ENCODE measurements at regions not wholly inside any gene's neighbourhood (a gene's known extent, or its start where the extent isn't known, plus 50 kb on each side); places are given as distances from the start of the nearest gene placed in this dataset.

- intact Hi-C loops (cut with DNase I), result no loop called here
- Histone ChIP-seq H3K27ac (ENCODE audit: low read depth in 2 of 2, low read length in 2 of 2) (no peak overlapping the region), H3K36me3 (ENCODE audit: control insufficient read depth in 2 of 3, insufficient read depth in 3 of 3, low read length in 3 of 3) (no peaks in the 10 kb centered on the region), H3K9ac (ENCODE audit: low read length in 3 of 3) (no peak overlapping the region), H3K9me3 (ENCODE audit: control insufficient read depth in 2 of 3, insufficient read depth in 1 of 3, low read length in 3 of 3) (no peaks in the 10 kb centered on the region), H3K27me3 (ENCODE audit: control insufficient read depth, insufficient read depth, low read length) (no peaks in the 10 kb centered on the region), H3K4me3 (ENCODE audit: low read length in 3 of 3) (no peak overlapping the region), H3K4me1 (ENCODE audit: control insufficient read depth in 2 of 3, insufficient read depth in 2 of 3, low read depth in 1 of 3, low read length in 3 of 3) (no peaks in the 10 kb centered on the region)
- FAIRE-seq (no peak), DNase-seq (no peak)
- TF ChIP-seq, protein P1, sequence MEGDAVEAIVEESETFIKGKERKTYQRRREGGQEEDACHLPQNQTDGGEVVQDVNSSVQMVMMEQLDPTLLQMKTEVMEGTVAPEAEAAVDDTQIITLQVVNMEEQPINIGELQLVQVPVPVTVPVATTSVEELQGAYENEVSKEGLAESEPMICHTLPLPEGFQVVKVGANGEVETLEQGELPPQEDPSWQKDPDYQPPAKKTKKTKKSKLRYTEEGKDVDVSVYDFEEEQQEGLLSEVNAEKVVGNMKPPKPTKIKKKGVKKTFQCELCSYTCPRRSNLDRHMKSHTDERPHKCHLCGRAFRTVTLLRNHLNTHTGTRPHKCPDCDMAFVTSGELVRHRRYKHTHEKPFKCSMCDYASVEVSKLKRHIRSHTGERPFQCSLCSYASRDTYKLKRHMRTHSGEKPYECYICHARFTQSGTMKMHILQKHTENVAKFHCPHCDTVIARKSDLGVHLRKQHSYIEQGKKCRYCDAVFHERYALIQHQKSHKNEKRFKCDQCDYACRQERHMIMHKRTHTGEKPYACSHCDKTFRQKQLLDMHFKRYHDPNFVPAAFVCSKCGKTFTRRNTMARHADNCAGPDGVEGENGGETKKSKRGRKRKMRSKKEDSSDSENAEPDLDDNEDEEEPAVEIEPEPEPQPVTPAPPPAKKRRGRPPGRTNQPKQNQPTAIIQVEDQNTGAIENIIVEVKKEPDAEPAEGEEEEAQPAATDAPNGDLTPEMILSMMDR (IDR thresholded peaks at IDR 0.05; ENCODE audit: borderline replicate concordance, extremely low read depth, insufficient read depth), result no peak
Observed at GRCh38 chr1:191260056-191260455, 782.4 kb upstream of the BRINP3 start.

- no peaks in the 10 kb centered on the region for H3K4me1 ChIP-seq (ENCODE audit: control insufficient read depth in 2 of 3, insufficient read depth in 2 of 3, low read depth in 1 of 3, low read length in 3 of 3)
- FAIRE-seq (no peak), DNase-seq (no peak)
- H3K27me3 ChIP-seq (ENCODE audit: control insufficient read depth, insufficient read depth, low read length), result no peaks in the 10 kb centered on the region
- TF ChIP-seq, protein P1 (IDR thresholded peaks at IDR 0.05; ENCODE audit: borderline replicate concordance, extremely low read depth, insufficient read depth), result no peak
- H3K9me3 ChIP-seq (ENCODE audit: control insufficient read depth in 2 of 3, insufficient read depth in 1 of 3, low read length in 3 of 3), result no peaks in the 10 kb centered on the region
- H3K27ac ChIP-seq (ENCODE audit: low read depth in 2 of 2, low read length in 2 of 2), result no peak overlapping the region
- no peaks in the 10 kb centered on the region for H3K36me3 ChIP-seq (ENCODE audit: control insufficient read depth in 2 of 3, insufficient read depth in 3 of 3, low read length in 3 of 3)
- no peak overlapping the region for H3K9ac ChIP-seq (ENCODE audit: low read length in 3 of 3)
- intact Hi-C loops (cut with DNase I), result no loop called here
- H3K4me3 ChIP-seq (ENCODE audit: low read length in 3 of 3), result no peak overlapping the region
Observed at GRCh38 chr1:191261111-191261510, 783.4 kb upstream of the BRINP3 start.

DNA sequence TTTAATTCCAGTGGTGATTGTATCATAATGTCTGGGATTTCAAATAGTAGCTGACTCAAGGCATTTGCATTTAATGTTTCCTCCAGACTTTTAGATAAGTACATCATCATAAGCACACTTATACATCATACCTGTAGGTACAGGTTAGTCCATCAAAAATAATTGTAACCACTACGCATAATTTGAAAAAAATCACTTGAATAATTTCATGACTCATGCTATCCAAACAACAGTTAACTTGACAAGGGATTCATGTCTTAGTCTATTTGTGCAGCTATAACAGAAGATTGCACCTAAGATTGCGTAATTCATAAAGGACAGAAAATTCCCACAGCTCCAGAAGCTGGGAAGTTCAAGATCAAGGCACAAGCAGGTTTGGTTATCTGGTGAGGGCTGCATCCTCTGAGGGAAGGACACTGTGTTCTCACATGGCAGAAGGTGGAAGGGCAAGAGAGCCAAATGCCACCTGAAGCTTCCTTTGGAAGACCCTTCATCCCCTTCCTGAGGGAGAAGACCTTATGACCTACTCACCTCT lies 801.7 kb upstream of the BRINP3 start:
- DNase-seq, result no peak
- no peak for FAIRE-seq
- no peaks in the 10 kb centered on the region for H3K27me3 ChIP-seq (ENCODE audit: control insufficient read depth, insufficient read depth, low read length)
- no peak overlapping the region for H3K9ac ChIP-seq (ENCODE audit: low read length in 3 of 3)
- no peaks in the 10 kb centered on the region for H3K36me3 ChIP-seq (ENCODE audit: control insufficient read depth in 2 of 3, insufficient read depth in 3 of 3, low read length in 3 of 3)
- peaks cover 0 to 4% (median 0%) of the 10 kb centered on the region in 3 donors for H3K9me3 ChIP-seq (ENCODE audit: control insufficient read depth in 2 of 3, insufficient read depth in 1 of 3, low read length in 3 of 3)
- no peaks in the 10 kb centered on the region for H3K4me1 ChIP-seq (ENCODE audit: control insufficient read depth in 2 of 3, insufficient read depth in 2 of 3, low read depth in 1 of 3, low read length in 3 of 3)
- TF ChIP-seq, protein P1 (IDR thresholded peaks at IDR 0.05; ENCODE audit: borderline replicate concordance, extremely low read depth, insufficient read depth), result no peak
- no peak overlapping the region for H3K27ac ChIP-seq (ENCODE audit: low read depth in 2 of 2, low read length in 2 of 2)
- no peak overlapping the region for H3K4me3 ChIP-seq (ENCODE audit: low read length in 3 of 3)
- intact Hi-C loops (cut with DNase I), result no loop called here

- FAIRE-seq, result no peak
- Histone ChIP-seq H3K36me3 (ENCODE audit: control insufficient read depth in 2 of 3, insufficient read depth in 3 of 3, low read length in 3 of 3) (no peaks in the 10 kb centered on the region), H3K27ac (ENCODE audit: low read depth in 2 of 2, low read length in 2 of 2) (no peak overlapping the region), H3K4me3 (ENCODE audit: low read length in 3 of 3) (no peak overlapping the region), H3K4me1 (ENCODE audit: control insufficient read depth in 2 of 3, insufficient read depth in 2 of 3, low read depth in 1 of 3, low read length in 3 of 3) (no peaks in the 10 kb centered on the region), H3K9ac (ENCODE audit: low read length in 3 of 3) (no peak overlapping the region), H3K9me3 (ENCODE audit: control insufficient read depth in 2 of 3, insufficient read depth in 1 of 3, low read length in 3 of 3) (peaks cover 0 to 4% (median 0%) of the 10 kb centered on the region in 3 donors), H3K27me3 (ENCODE audit: control insufficient read depth, insufficient read depth, low read length) (no peaks in the 10 kb centered on the region)
- intact Hi-C loops (cut with DNase I), result no loop called here
- DNase-seq, result no peak
- TF ChIP-seq, protein P1 (IDR thresholded peaks at IDR 0.05; ENCODE audit: borderline replicate concordance, extremely low read depth, insufficient read depth), result no peak
Observed at GRCh38 chr1:191284175-191284574, 806.5 kb upstream of the BRINP3 start.

Data from kidney (tissue), 13 donors.